ENCODE measurements at regions not wholly inside any gene's neighbourhood (a gene's known extent, or its start where the extent isn't known, plus 50 kb on each side); places are given as distances from the start of the nearest gene placed in this dataset.

GRCh38 chr13:53144826-53145225 lies 116.2 kb downstream of the OLFM4 start:
- DNase-seq (ENCODE audit: low read depth), result no peak

- DNase-seq (ENCODE audit: low read depth), result no peak
These were observed 122.0 kb downstream of the OLFM4 start for GRCh38 chr13:53150568-53150967.

- DNase-seq (ENCODE audit: low read depth), result no peak
These were observed 122.9 kb downstream of the OLFM4 start for GRCh38 chr13:53151336-53152056.

- no peak for DNase-seq (ENCODE audit: low read depth)
These were observed 123.4 kb downstream of the OLFM4 start for GRCh38 chr13:53152057-53152421.

GRCh38 chr13:53158201-53158600 lies 129.6 kb downstream of the OLFM4 start:
- DNase-seq (ENCODE audit: low read depth), result no peak

- no peak for DNase-seq (ENCODE audit: low read depth)
These were observed 130.8 kb downstream of the OLFM4 start for GRCh38 chr13:53159431-53159830.

- no peak for DNase-seq (ENCODE audit: low read depth)
These were observed 131.6 kb downstream of the OLFM4 start for GRCh38 chr13:53160211-53160610.

- DNase-seq (ENCODE audit: low read depth), result no peak
These were observed 132.6 kb downstream of the OLFM4 start for GRCh38 chr13:53161251-53161650.

GRCh38 chr13:53165261-53165660 lies 136.6 kb downstream of the OLFM4 start:
- DNase-seq (ENCODE audit: low read depth), result no peak

GRCh38 chr13:53167561-53167960 lies 138.9 kb downstream of the OLFM4 start:
- DNase-seq (ENCODE audit: low read depth), result no peak

GRCh38 chr13:53170910-53171309 lies 142.3 kb downstream of the OLFM4 start:
- DNase-seq (ENCODE audit: low read depth), result no peak

- no peak for DNase-seq (ENCODE audit: low read depth)
These were observed 145.9 kb downstream of the OLFM4 start for GRCh38 chr13:53174545-53174944.

- no peak for DNase-seq (ENCODE audit: low read depth)
These were observed 152.1 kb downstream of the OLFM4 start for GRCh38 chr13:53180684-53181083.

- no peak for DNase-seq (ENCODE audit: low read depth)
These were observed 154.1 kb downstream of the OLFM4 start for GRCh38 chr13:53182724-53183123.

GRCh38 chr13:53188120-53188519 lies 159.5 kb downstream of the OLFM4 start:
- DNase-seq (ENCODE audit: low read depth), result no peak

- no peak for DNase-seq (ENCODE audit: low read depth)
These were observed 160.5 kb downstream of the OLFM4 start for GRCh38 chr13:53189162-53189561.

- DNase-seq (ENCODE audit: low read depth), result no peak
These were observed 162.5 kb downstream of the OLFM4 start for GRCh38 chr13:53191091-53191490.

- DNase-seq (ENCODE audit: low read depth), result no peak
These were observed 168.8 kb downstream of the OLFM4 start for GRCh38 chr13:53197424-53197823.

- no peak for DNase-seq (ENCODE audit: low read depth)
These were observed 169.4 kb downstream of the OLFM4 start for GRCh38 chr13:53198017-53198416.

- DNase-seq (ENCODE audit: low read depth), result no peak
These were observed 170.1 kb downstream of the OLFM4 start for GRCh38 chr13:53198736-53199135.

- DNase-seq (ENCODE audit: low read depth), result no peak
These were observed 171.5 kb downstream of the OLFM4 start for GRCh38 chr13:53200075-53200474.

GRCh38 chr13:53200498-53201453 lies 172.2 kb downstream of the OLFM4 start:
- DNase-seq (ENCODE audit: low read depth), result no peak
